SKM-1 (cell line): ENCODE measurements at regions not wholly inside any gene's neighbourhood (a gene's known extent, or its start where the extent isn't known, plus 50 kb on each side); places are given as distances from the start of the nearest gene placed in this dataset.
"Not testable (repeated sequence)": the region's sequence is repeated elsewhere in the genome, so short reads cannot be mapped to it uniquely, and the experiment has no call there.

Source experiments
- DNase-seq: peaks from one replicate; lab custom pipeline; 2025; ENCODE audit not compliant: unreplicated experiment; lab: John Stamatoyannopoulos, UW

- DNase-seq, result not testable (repeated sequence)
Observed at GRCh38 chr16:7865393-7865792, 532.7 kb downstream of the RBFOX1 start.

GRCh38 chr16:7861891-7862582 is 529.4 kb downstream of the RBFOX1 start:
- no peak for DNase-seq

- no peak for DNase-seq
Observed at GRCh38 chr16:7853197-7853596, 520.6 kb downstream of the RBFOX1 start.

- no peak for DNase-seq
Observed at GRCh38 chr16:7849841-7850240, 517.2 kb downstream of the RBFOX1 start.

GRCh38 chr16:7843261-7843660 is 510.6 kb downstream of the RBFOX1 start:
- DNase-seq, result no peak

GRCh38 chr16:7839568-7839967 is 506.9 kb downstream of the RBFOX1 start:
- DNase-seq, result no peak

- no peak for DNase-seq
Observed at GRCh38 chr16:7834771-7835431, 502.3 kb downstream of the RBFOX1 start.

GRCh38 chr16:7820816-7821215 is 488.2 kb downstream of the RBFOX1 start:
- no peak for DNase-seq

GRCh38 chr16:7805686-7806396 is 473.2 kb downstream of the RBFOX1 start:
- no peak for DNase-seq

GRCh38 chr16:7804635-7805195 is 472.1 kb downstream of the RBFOX1 start:
- DNase-seq, result no peak

GRCh38 chr16:7792346-7792745 is 459.7 kb downstream of the RBFOX1 start:
- DNase-seq, result no peak

GRCh38 chr16:7791028-7791590 is 458.5 kb downstream of the RBFOX1 start:
- DNase-seq, result no peak

GRCh38 chr16:7775072-7775488 is 442.4 kb downstream of the RBFOX1 start:
- no peak for DNase-seq

GRCh38 chr16:7772722-7773121 is 440.1 kb downstream of the RBFOX1 start:
- DNase-seq, result no peak

GRCh38 chr16:7769091-7769490 is 436.4 kb downstream of the RBFOX1 start:
- not testable (repeated sequence) for DNase-seq

- no peak for DNase-seq
Observed at GRCh38 chr16:7765079-7765550, 432.5 kb downstream of the RBFOX1 start.

GRCh38 chr16:7763111-7763510 is 430.5 kb downstream of the RBFOX1 start:
- no peak for DNase-seq
